Testis (tissue), 2 donors: ENCODE measurements at regions not wholly inside any gene's neighbourhood (a gene's known extent, or its start where the extent isn't known, plus 50 kb on each side); places are given as distances from the start of the nearest gene placed in this dataset.

Source experiments
- CTCF ChIP-seq, 3 experiments: fragments of 450-650 bp in 2 of 3; fragments of 200-600 bp in 1 of 3; sonication (generic) in 1 of 3; IDR thresholded peaks; one replicate each; pipeline ENCODE4 v1.5.1; 2016 to 2019; ENCODE audit warnings: antibody characterized with exemption in 3 of 3, mild to moderate bottlenecking in 2 of 3, moderate library complexity in 1 of 3
- POLR2A ChIP-seq: fragments of 450-650 bp; IDR thresholded peaks from one replicate; pipeline ENCODE4 v1.6.1; 2017; ENCODE audit warnings: antibody characterized with exemption, mild to moderate bottlenecking, moderate library complexity

- no peak for TF ChIP-seq CTCF (IDR thresholded peaks at IDR 0.05)
- TF ChIP-seq POLR2A, result no peak
Observed at GRCh38 chr2:215702116-215702902, 266.4 kb upstream of the FN1 start.
